CD4-positive, alpha-beta T cell treated with Interleukin-17A for 1 hour (primary cell): ENCODE measurements at regions not wholly inside any gene's neighbourhood (a gene's known extent, or its start where the extent isn't known, plus 50 kb on each side); places are given as distances from the start of the nearest gene placed in this dataset.
A peak's percentile ranks its signal among the peaks of the same experiment; 100 is the strongest.
"Not testable (repeated sequence)": the region's sequence is repeated elsewhere in the genome, so short reads cannot be mapped to it uniquely, and the experiment has no call there.

ENCODE experiments used
- DNase-seq: peaks from one replicate; pipeline ENCODE4 v3.0.0-alpha.2; 2020

DNA sequence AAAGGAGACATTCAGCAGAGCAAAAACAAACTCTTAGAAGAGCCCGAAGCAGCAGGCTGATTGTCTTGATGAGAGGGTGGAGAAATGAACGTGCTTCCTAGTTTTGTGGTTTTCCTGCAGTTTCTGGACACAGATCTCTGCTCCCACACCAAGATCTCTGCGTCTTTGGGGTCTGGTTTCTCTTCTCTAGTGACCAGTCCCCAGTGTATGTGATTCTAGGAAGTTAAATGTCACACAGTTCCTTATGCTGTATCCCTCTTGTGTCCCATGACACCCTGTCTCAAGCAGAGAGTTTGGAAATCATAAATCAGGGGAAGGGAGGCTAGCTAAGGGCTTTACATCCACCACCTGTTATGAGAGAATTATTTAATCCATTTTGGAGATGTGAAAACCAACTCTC, 55.4 kb upstream of the KLF14 start:
- no peak for DNase-seq

DNA sequence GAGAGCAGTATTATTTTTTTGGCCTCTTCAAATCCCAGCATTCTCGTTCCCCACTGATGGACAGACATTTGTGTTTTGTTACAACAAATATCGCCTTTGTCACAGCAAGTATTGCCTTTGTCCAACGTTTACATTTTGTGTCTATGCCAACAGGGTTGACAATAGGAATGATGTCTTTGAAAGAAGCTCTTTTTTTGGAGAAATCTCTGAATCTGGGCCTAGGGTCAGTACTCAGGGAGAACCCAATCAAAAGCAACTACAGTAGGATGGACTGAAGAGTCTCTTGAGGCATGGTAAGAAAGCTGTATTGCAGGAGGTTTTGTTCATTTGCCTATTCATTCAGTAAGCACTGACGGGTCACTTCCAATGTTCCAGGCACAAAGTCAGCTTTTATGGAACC, 57.7 kb upstream of the KLF14 start:
- no peak for DNase-seq

DNA sequence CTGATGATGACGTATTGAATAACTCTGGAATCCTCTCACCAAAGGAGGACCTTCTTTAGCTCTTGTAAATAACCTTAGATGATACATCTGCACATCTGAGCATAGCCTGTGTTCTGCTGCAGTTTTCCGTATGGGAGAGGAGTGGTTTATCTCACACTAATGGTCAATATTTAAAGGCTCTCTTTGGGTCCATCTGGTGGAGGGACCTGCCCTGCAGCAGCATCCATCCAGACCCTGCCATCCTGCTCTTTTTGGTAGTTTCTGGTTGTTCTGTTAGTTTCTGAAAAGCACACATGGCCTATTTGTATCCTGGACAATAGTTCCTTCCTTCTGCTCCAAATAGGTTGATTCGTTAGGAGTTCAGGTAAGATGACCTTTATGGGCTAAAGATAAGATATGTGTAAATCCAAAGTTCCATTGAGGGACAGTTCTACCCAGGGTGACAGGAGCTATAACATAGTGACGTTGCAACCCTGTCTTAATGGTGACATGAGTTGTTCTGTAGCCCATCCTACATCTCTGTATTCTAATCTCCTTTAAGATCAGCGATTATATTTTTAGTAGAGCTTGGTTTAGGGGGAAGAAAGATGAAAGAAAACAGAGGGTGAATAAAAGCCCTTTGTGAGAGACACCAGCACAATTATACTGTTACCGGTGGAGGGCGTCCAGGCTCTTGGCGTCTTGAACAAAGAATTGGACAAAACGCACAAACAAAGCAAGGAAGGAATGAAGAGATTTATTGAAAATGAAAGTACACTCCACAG, 60.0 kb upstream of the KLF14 start:
- no peak for DNase-seq

DNA sequence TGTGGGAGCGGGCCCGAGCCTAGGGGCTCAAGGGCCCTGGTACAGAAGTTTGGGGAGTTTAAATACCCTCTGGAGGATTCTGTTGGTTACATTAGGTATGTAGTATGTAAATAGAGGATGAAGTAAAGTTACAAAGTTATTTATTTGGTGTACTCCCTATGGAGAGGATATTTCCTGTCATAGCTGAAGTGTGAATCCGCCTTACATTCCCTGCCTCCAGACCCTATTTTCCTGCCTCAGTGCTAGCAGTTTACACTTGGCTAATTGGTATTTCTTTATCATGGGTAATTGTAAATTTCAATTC, 60.6 kb upstream of the KLF14 start:
- DNase-seq = no peak

DNA sequence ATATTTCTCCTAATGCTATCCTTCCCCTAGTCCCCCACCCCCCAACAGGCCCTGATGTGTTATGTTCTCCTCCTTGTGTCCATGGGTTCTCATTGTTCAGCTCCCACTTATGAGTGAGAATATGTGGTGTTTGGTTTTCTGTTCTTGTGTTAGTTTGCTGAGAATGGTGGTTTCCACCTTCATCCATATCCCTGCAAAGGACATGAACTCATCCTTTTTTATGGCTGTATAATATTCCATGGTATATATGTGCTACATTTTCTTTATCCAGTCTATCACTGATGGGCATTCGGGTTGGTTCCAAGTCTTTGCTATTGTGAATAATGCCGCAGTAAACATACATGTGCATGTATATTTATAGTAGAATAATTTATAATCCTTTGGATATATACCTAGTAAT, 62.4 kb upstream of the KLF14 start:
- DNase-seq = not testable (repeated sequence)

DNA sequence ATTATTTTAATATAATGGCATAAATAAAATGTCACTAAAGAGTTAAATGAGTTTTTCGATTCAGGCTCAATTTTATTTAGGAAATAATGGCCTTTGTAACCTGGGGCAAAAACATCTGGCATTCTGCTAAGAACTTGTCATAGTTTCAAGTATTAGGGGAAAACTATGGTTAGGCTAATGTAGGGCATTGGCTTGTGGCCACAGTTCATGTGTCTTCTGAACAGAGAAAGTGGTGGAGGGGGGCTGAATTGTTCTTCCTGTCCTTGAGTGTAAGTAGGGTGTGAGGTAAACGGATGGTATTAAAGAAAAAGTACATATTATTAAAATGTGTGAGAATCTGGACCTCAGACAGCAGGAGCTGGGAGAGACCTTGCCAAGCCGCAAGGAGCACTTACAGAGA, 69.1 kb upstream of the KLF14 start:
- no peak for DNase-seq

DNA sequence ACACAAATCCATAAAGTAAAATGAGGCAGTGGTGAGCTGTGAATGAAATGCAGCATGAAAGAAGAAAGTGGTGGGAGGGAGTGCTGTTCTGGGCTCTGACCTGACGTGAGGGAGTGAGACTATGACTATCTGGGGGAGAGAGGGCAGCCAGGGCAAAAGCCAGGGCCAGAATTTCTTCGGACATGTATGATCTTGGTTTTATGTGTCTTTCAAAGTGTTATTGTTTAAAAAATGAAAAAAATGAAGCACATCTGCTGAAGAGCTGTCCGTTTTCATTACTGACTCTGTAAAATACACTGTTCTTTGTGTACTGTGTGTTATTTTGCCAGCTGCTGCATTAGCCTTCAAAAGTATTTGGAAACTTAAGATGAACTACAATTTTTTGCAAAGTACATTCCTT, 70.2 kb upstream of the KLF14 start:
- no peak for DNase-seq

DNA sequence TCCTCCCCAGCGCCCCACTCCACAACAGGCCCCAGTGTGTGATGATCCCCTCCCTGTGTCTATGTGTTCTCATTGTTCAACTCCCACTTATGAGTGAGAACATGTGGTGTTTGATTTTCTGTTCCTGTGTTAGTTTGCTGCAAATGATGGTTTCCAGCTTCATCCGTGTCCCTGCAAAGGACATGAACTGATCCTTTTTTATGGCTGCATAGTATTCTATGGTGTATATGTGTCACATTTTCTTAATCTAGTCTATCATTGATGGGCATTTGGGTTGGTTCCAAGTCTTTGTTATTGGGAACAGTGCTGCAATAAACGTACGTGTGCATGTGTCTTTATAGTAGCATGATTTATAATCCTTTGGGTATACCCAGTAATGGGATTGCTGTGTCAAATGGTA, 78.8 kb upstream of the KLF14 start:
- DNase-seq = not testable (repeated sequence)

DNA sequence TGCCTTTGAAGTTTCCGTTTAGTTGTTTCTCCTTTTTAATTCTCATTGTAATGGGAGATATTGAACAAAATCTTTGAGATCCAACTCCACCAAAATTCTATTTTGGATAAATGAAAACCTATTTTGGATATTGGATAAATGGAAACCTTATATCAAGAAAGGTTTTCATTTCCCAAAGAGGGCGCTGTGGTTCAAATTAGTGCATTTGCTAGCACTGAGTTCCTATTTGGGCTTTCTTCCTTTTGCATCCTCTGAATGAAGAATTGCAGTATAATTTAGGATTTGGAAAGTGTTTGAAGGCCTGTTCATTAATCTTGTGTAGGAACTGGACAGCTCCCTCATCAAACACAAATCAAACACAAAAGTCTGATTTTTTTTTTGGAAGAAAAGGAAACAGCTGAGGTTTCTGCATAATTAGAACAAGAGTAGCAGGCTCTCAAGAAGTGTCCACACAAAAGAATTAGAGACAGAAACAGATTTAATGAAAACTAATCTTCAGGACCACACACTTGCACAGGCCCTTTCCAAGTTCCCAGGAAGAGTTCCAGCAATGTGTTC, 80.8 kb upstream of the KLF14 start:
- peak; percentile 15 for DNase-seq

DNA sequence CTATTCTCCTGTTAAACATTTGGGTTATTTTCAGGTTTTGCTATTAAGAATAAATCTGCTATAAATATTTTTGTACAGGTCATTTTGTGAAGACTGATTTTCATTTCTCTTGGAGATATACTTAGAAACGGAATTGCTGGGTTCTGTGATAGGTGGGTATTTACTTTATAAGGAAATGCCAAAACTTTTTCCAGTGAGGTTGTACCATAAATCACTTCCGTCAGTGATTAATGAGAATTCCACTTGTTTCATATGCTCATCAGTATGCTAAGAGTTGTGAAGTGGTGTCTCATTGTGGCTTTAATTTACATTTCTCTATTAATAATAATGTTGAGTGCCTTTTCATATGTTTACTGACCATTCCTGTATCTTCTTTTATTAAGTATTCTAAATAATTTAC, 84.0 kb upstream of the KLF14 start:
- DNase-seq = no peak

DNA sequence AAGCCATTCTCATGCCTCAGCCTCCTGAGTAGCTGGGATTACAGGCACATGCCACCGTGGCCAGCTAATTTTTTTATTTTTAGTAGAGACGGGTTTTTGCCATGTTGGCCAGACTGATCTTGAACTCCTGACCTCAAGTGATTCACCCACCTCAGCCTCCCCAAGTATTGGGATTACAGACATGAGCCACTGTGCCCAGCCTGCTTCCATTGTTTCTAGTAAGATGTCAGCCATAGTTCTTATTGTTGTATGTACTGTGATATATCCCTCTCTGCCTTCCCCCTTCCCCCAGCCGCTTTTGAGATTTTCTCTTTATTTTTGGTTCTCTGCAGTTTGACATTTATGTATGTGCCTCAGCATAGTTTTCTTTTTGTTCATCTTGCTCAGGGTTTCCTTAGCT, 87.9 kb upstream of the KLF14 start:
- DNase-seq = no peak

DNA sequence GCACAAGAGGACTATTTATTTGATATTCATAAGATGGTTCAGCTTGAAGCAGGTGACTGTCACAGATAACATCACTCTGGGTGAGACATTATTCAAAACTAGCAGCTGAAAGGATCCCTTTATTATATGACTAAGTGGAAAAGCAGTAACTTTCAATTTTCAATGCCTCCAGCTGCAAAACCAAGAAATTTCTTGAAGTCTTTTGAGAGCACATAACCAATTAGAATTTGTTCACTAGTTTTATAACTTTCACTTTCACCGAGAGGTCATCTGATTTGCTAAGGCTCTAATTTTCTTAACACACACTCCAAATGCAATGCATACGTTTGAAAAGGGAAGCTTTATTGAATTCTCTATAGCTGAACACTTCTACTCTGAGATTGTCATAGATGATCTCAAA, 88.6 kb upstream of the KLF14 start:
- DNase-seq = no peak

DNA sequence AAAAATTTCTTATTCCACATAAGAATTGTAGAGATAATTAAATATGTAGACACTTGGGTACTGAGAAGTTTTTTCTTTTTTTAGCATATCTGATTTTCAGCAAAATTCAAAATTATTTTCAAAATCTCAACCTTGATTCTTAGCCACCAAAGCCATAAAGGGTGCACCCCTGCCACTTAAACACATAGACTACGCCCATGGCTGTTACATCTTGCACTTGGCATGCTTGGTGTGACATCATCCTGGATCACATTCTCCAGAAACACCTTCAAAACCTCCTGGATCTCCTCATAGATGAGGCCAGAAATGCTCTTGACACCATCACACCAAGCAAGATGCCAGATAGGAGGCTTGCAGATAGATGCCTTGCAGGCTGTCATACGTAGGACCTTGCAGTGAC, 89.1 kb upstream of the KLF14 start:
- DNase-seq = no peak

DNA sequence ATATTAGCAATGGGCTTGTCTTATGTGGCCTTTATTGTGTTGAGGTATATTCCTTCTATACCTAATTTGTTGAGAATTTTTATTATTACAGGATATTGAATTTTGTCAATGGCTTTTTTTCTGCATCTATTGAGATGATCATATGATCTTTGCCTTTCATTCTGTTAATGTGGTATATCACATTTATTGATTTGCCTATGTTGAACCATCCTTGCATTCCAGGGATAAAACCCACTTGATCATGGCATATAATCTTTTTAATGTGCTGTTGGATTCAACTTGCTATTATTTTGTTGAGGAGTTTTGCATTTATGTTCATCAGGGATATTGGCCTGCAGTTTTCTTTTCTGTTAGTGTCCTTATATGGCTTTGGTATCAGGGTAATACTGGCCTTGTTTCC, 91.8 kb upstream of the KLF14 start:
- no peak for DNase-seq

DNA sequence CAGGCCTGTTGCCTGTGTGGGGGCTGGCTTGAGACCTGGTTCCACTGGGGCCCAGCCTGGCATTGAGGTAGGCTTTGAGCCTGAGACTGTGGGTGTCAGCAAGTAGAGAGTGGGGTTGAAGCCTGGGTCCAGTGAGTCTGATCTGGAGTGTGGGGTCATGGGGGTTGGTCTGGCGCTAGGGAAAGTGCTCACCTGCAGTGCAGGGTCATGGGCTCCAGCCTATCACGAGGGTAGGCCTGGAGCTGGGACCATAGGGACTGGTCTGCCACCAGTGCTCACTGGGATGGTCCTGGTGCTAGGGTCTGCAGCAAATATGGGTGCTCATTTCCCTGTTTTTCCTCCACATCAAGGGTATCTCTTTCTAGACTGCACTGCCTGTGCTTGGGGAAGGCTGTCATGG, 95.4 kb upstream of the KLF14 start:
- no peak for DNase-seq

DNA sequence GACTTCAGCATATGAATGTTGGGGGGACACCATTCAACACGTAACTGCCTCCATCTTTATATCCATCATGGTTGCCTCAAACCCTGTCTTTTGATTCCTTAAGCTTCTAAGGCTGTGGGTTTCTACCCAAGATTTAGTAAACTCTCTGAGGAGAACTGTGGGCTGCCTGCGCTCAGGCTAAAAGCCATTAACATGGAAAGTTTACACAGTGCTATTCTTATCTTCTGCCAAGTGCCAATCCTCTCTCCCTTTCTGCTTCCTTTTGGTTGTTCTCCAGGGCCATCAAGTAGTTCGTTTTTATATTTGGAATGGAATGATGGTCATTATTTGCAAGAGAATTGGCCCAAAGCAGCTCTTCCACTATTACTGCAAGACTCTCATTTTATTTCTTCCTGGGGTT, 97.3 kb upstream of the KLF14 start:
- DNase-seq = no peak

DNA sequence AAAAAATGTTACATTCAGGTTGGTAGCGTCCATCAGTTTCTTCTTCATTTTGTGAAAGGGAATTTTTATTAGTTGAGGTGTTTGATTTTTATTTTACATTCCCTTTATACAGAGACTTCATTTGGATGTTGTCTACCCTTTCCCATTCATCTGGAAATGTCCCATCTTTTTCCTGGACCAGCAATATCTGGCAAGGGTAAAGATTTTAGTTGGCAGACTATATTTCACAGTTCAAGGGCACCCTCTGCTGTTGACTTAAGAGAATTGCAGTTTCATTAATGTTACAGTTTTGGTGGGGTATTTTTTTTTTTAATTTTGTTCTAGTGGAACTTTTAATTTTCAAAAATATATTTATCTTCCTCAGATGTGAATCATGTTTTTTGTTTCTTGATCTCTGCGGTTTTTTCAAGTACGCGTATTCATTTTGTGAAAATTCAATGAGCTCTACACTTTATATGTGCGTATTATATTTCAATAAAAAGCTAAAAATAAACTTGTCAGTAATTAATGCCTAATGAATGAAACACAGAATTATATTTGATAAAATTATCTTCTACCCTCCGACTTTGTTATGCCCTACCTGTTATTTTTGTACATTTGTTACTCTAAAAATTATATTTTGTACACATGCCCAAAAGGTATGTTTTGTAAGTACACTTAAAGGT, 97.9 kb upstream of the KLF14 start:
- peak; percentile 35 for DNase-seq

DNA sequence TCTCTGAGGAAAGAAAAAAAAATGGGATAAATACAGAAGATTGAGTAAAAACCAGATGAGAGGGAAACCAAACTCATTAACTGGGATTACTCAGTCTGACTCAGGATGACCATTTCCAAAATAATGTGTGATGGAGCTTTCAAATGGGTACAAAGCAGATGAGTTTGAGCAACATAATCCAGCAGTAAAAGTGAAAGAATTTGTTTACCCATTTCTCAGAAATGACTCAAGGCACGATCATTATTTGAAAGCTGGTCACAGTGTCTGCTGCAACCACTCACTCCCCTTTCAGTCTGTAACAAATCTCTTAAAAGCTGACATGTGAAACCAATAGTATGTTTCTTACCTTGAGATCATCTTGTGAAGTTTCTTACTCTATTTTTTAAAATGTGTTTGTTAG, 104.7 kb upstream of the KLF14 start:
- no peak for DNase-seq

DNA sequence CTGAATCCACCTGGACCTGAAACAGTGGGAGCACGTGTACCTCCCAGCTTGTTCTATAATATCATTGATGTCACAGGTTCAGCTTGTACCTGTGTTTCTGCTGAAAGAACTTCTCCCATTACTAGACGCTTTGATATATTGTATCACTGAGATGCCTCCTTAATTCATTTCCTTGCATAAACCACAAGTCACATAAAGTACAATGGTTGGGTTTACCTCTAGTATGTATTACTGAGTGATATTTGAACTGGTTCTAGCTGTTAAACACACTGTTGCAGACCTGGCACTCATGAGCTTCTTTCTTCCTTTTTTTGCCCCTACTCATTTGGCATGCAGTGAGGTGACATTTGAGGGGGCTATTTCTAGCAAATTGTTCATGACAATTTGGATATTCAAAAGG, 106.6 kb upstream of the KLF14 start:
- DNase-seq = no peak

DNA sequence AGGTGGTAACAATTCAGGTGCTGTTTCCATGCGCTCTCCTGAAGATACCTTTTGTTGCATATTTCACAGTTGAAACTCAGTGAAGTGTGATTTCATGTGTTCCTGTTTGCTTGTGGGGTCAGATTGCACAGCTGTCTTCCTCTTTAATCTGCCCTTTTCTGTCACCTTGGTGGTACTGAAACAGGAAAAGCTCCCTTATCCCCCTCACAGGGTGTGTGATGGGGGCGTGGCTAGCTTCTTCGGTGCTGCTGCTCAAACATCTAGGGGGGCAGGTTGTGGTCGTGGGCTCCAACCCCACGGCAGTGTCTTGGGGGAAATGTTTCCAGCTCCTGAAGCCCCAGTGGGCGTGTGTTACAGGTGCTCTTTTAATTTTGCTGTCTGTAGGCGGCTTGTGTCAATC, 107.4 kb upstream of the KLF14 start:
- DNase-seq = no peak

DNA sequence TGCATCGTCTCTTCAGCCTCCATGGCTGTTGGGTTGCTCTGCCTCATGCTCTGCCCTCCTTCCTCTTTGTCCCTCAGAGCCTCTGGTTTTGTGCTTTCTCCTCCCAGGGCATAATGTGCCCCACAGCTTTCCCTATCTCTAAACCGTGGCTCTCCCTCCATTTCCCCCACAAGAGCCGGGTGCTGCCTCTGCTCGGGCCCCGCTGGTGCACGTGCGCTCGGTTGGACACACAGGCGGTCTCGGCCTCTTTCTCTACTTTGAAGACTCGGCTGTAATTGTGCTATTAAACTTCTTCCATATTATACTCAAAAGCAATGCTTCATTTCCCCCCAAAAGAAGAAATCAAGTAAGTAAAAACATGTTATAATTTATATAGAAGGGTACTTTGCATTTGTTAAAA, 109.7 kb upstream of the KLF14 start:
- no peak for DNase-seq

DNA sequence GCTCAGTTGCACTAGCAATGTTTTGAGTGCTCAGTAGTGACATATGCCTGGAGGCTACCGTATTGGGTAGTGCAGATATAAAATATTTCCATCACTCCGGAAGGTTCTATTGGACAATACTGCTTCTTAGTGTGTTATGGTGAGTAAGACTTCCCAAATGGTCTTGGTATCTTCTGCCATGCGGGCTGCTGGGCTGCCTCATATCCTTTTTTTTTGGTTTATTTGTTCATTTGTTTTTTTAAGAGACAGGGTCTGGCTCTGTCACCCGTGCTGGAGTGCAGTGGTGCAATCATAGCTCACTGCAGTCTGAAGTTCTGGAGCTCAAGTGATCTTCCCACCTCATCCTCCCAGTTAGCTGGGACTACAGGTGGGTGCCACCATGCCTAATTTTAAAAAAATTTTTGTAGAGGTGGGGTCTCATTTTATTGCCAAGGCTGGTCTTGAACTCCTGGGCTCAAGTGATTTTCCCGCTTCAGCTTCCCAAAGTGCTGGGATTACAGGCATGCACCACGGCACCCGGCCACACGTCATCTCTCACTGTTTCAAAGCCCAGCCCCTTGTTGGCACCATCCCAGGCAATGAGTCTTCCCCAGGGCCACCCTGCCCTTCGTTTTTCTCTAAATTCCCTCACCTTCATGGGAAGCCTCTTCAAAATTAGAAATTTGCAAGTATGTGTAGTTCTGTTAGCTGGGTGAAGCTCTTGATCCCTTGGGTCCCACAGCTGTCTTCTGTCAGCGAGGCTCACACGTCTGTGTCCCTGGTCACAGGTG, 111.0 kb upstream of the KLF14 start:
- DNase-seq = no peak

DNA sequence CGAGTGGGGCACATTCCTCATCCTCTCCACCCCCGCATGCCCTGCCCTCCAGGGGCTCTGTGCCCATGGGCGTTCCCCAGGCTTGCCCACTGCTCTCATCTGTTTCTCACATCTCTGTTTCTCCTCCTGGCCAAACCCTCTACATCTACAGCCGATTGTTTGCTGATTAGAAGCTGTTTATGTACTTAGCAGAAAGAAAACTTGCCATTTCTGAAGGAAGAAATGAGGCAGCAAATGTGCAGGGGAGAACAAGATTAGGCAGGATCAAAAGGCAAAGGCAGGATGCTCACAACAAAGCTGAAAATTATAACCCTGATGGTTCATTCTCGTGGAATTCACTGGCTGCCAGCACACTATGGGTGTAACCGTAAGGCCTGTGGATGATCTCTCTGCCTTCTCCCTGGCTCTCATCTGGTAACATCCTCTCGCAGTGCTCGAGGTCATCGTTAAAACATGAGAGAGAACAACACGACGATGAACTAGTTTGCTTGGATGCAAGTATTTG, 111.6 kb upstream of the KLF14 start:
- DNase-seq = no peak

DNA sequence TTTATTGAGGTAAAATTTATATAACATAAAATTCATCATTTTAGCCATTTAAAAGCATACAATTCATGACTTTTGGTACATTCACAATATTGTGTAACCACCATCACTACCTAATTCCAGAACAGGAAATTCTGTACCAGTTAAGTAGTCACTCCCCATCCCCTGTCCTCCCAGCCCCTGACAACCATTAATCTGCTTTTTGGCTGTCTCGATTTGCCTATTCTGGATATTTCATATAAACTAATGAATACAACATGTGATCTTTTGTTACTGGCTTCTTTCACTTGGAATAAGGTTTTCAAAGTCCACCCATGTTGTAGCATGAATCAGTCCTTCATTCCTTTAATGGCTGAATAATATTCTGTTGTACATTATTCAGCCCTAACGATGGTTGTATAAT, 115.6 kb upstream of the KLF14 start:
- no peak for DNase-seq
